HG02610 (cell line): ENCODE measurements at regions not wholly inside any gene's neighbourhood (a gene's known extent, or its start where the extent isn't known, plus 50 kb on each side); places are given as distances from the start of the nearest gene placed in this dataset.
"Not testable (repeated sequence)": the region's sequence is repeated elsewhere in the genome, so short reads cannot be mapped to it uniquely, and the experiment has no call there.

Experiments
- ATAC-seq: cut with Tn5 transposase; IDR thresholded peaks from one replicate; pipeline ENCODE4 v1.9.1; 2021; ENCODE audit warnings: mild to moderate bottlenecking, moderate library complexity; ENCODE audit not compliant: unreplicated experiment

GRCh38 chr11:92465410-92465809 lies 240.8 kb downstream of the FAT3 start:
- ATAC-seq, result not testable (repeated sequence)

GRCh38 chr11:92473736-92474135 lies 249.1 kb downstream of the FAT3 start:
- no peak for ATAC-seq

- ATAC-seq, result no peak
Measured at GRCh38 chr11:92475316-92475715, 250.7 kb downstream of the FAT3 start.

- no peak for ATAC-seq
Measured at GRCh38 chr11:92475819-92476218, 251.2 kb downstream of the FAT3 start.

GRCh38 chr11:92477686-92478085 lies 253.1 kb downstream of the FAT3 start:
- no peak for ATAC-seq

GRCh38 chr11:92480499-92480898 lies 255.9 kb downstream of the FAT3 start:
- no peak for ATAC-seq

GRCh38 chr11:92482492-92483060 lies 258.0 kb downstream of the FAT3 start:
- ATAC-seq, result no peak

- no peak for ATAC-seq
Measured at GRCh38 chr11:92484570-92484969, 260.0 kb downstream of the FAT3 start.

GRCh38 chr11:92489826-92490399 lies 265.3 kb downstream of the FAT3 start:
- ATAC-seq, result no peak

GRCh38 chr11:92492372-92492771 lies 267.8 kb downstream of the FAT3 start:
- ATAC-seq, result no peak

- no peak for ATAC-seq
Measured at GRCh38 chr11:92495107-92495793, 270.6 kb downstream of the FAT3 start.

- ATAC-seq, result no peak
Measured at GRCh38 chr11:92500453-92500852, 275.8 kb downstream of the FAT3 start.

GRCh38 chr11:92501066-92501739 lies 276.6 kb downstream of the FAT3 start:
- no peak for ATAC-seq

- ATAC-seq, result no peak
Measured at GRCh38 chr11:92504004-92504403, 279.4 kb downstream of the FAT3 start.

GRCh38 chr11:92504534-92504933 lies 279.9 kb downstream of the FAT3 start:
- no peak for ATAC-seq

- ATAC-seq, result no peak
Measured at GRCh38 chr11:92505689-92506088, 281.1 kb downstream of the FAT3 start.

GRCh38 chr11:92506809-92507336 lies 282.3 kb downstream of the FAT3 start:
- ATAC-seq, result no peak

- no peak for ATAC-seq
Measured at GRCh38 chr11:92510591-92510990, 286.0 kb downstream of the FAT3 start.

- ATAC-seq, result no peak
Measured at GRCh38 chr11:92511522-92512203, 287.0 kb downstream of the FAT3 start.

- ATAC-seq, result no peak
Measured at GRCh38 chr11:92512204-92512569, 287.6 kb downstream of the FAT3 start.

- no peak for ATAC-seq
Measured at GRCh38 chr11:92523611-92524010, 299.0 kb downstream of the FAT3 start.
